ENCODE measurements at regions not wholly inside any gene's neighbourhood (a gene's known extent, or its start where the extent isn't known, plus 50 kb on each side); places are given as distances from the start of the nearest gene placed in this dataset.
A peak's percentile ranks its signal among the peaks of the same experiment; 100 is the strongest.

DNA sequence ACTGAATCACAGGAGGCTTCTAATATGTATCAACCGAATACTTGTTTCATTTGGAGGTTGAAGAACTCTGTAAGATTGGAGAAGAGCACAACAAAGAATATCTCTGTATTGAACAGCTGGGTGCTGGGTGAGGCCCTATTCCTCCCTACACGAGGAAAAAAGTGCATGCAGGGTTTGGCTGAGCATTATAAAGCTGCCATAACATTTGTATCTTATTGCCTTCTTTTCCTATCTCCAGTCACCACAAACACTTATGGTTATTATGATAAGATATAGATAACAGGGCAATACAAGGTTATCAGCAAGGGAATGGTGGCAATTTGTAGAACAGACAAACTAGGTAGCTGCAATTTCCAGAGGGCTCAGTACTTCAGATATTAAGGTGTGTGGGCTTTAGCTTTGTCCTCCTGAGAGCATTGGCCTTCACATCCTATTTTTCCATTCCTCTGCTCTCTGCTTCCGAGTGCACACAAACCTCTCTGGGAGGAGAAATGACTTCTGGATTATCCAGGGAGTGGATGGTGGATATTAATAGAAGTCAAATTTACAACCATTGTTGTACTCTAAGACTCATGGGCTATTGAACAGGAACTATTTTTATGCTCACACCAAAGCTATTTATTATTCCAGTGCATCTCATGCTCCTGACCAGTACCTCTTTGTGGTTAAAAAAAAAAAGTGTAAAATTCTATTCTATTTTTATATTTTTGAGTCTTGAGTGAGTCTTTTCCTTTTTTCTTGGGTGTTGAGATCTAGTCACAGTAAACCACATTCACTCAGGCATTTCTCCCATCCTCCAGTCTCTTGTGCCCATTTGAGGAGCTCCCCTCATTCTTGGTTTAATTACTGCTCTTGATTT is 248.4 kb downstream of the ETAA1 start:
- Mint-ChIP-seq H3K9me3 (peaks cover 8% of the 10 kb centered on the region), H3K27ac (no peak overlapping the region), H3K27me3 (peaks cover 1% of the 10 kb centered on the region), H3K36me3 (ENCODE audit: low read depth) (no peaks in the 10 kb centered on the region), H3K4me1 (ENCODE audit: low read depth) (no peaks in the 10 kb centered on the region), H3K4me3 (no peak overlapping the region)
- ChIA-PET POLR2A (no interaction called here), CTCF (no interaction called here)
- TF ChIP-seq, protein P1, sequence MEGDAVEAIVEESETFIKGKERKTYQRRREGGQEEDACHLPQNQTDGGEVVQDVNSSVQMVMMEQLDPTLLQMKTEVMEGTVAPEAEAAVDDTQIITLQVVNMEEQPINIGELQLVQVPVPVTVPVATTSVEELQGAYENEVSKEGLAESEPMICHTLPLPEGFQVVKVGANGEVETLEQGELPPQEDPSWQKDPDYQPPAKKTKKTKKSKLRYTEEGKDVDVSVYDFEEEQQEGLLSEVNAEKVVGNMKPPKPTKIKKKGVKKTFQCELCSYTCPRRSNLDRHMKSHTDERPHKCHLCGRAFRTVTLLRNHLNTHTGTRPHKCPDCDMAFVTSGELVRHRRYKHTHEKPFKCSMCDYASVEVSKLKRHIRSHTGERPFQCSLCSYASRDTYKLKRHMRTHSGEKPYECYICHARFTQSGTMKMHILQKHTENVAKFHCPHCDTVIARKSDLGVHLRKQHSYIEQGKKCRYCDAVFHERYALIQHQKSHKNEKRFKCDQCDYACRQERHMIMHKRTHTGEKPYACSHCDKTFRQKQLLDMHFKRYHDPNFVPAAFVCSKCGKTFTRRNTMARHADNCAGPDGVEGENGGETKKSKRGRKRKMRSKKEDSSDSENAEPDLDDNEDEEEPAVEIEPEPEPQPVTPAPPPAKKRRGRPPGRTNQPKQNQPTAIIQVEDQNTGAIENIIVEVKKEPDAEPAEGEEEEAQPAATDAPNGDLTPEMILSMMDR (IDR thresholded peaks at IDR 0.05) = no peak
- ATAC-seq (no peak), DNase-seq (no peak)
- intact Hi-C loops (cut with micrococcal nuclease) = no loop called here

DNA sequence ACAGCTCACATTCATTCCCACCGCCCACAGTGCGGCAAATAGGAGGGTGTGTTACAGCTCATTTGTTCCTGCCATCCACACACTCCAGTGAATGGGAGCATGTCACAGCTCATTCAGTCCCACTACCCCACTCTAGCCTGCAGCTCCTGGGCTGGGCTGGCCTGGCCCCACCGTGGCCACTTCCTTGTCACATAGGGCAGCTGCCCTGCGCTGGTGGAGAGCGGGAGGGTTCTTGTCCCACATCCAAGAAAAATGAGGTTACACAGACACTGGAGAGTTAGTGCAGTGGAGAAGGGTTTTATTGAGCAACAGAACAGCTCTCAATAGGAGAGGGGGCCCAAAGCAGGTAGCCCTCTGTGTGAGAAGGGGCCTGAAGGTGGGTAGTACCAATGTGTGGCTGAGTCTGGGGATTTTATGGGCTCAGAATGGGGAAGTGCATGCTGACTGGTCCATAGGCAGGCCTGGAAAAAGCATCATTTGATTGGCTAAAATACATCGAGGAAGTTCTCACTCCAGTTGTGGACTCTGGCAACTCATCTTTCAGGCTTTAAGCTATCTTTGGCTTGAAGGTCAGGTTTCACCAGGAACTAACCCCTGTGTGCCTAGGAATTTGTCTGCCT is 249.7 kb downstream of the ETAA1 start:
- DNase-seq = no peak
- CTCF ChIA-PET = no interaction called here

DNA sequence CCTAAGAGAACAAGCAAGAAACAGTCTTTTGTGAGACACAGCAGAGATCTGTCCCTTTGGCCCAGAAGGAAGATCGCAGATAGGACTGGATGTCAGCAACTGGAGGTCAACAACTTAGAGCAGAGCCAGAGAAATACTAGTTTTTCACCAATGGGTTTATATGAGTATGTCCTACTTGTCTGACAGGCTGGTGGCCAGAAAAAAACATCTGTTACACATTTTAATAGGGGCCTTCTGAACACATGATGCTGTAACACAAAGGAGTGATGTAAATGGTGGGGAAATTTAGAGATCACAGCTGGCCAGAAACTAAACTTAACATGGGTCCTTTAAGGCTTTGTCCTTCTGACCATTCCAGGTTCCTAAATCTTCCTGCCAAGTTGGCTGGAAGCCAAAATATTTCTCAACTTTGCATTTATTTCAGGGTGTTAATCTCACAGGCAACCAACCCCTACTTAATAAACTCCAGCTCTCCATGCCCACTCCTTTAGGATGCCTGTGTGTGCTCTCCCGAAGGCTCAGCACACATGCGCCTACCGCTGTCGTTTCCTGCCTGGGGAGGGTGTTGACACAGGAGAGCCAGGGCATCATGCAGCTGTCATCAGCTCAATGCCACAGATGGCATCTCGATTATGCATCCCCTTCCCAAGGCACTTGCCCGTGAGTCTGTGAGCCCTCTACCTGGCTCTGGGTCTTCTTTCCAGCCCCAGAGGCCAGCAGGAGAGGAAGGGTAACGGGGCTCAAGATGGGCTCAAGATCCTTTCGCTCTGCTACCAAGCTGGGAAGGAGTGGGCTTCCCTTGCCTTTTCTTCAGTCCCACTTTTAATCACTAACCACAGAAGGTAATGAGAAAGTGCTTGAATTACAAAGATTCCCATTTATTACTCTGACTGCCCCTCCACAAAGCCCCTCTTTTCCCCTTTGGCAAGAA is 252.5 kb downstream of the ETAA1 start:
- H3K4me1 Mint-ChIP-seq (ENCODE audit: low read depth) = no peaks in the 10 kb centered on the region
- H3K27ac Mint-ChIP-seq = no peak overlapping the region
- no peak for DNase-seq
- H3K9me3 Mint-ChIP-seq = peaks cover 13% of the 10 kb centered on the region
- H3K36me3 Mint-ChIP-seq (ENCODE audit: low read depth) = no peaks in the 10 kb centered on the region
- H3K4me3 Mint-ChIP-seq = no peak overlapping the region
- ChIA-PET POLR2A (no interaction called here), CTCF (no interaction called here)
- H3K27me3 Mint-ChIP-seq = peaks cover 4% of the 10 kb centered on the region
- TF ChIP-seq, protein P1 (IDR thresholded peaks at IDR 0.05) = no peak
- ATAC-seq = no peak
- intact Hi-C loops (cut with micrococcal nuclease) = no loop called here

More for the DNA sequence above, 249.7 kb downstream of the ETAA1 start:
- intact Hi-C loops (cut with micrococcal nuclease) = no loop called here
- no peak for ATAC-seq
- no peaks in the 10 kb centered on the region for H3K4me1 Mint-ChIP-seq (ENCODE audit: low read depth)
- H3K27ac Mint-ChIP-seq = no peak overlapping the region
- TF ChIP-seq, protein P1 (IDR thresholded peaks at IDR 0.05) = no peak
- peaks cover 8% of the 10 kb centered on the region for H3K9me3 Mint-ChIP-seq
- peaks cover 1% of the 10 kb centered on the region for H3K27me3 Mint-ChIP-seq
- no peak overlapping the region for H3K4me3 Mint-ChIP-seq
- no peaks in the 10 kb centered on the region for H3K36me3 Mint-ChIP-seq (ENCODE audit: low read depth)
- POLR2A ChIA-PET = no interaction called here

DNA sequence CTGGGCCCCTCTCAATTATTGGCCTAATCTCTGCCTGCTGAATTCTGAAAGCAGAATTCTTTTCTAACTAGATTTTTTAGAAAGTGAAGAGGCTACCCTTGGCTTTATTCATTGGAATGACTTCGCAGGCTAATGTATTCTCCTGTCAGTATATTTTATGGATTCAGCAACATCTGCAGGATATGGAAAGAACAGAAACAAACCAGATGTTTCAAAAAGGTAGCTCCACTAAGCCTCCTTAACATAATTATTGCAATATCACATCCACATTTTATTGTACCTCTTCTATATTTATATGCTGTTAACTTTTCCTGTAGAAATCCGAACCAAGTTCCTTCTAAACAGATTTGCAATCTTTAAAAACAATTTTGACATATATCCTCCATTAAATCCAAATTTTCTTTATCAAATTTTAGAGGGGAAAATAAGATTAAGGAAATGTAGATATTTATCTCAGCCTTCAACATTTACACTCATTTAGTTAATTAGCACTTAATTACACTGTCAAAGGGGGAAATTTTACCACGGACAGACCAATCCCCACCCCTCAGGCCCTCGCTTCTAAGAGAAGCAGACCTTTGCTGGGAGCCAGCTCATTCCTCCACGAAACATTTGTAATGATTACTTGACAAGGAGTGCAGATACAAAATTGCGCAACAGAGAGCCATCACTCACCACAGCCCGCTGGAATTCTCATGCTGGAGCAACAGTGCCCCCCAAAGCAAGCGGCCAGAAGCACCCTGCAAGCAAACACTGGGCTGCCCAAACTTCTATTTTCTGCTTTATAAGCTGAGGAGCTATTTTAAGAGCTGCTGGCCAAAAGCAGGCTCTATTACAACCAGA is 253.4 kb downstream of the ETAA1 start:
- Mint-ChIP-seq H3K27ac (no peak overlapping the region), H3K4me1 (ENCODE audit: low read depth) (no peaks in the 10 kb centered on the region), H3K9me3 (peaks cover 15% of the 10 kb centered on the region), H3K4me3 (no peak overlapping the region), H3K36me3 (ENCODE audit: low read depth) (no peaks in the 10 kb centered on the region), H3K27me3 (peaks cover 4% of the 10 kb centered on the region)
- CTCF ChIA-PET = interaction anchor here (0.7 to 1.8 kb wide), 2 partner anchors 11 to 16 kb away, joined by 3 to 5 read pairs; no protein-coding TSS in a partner anchor
- TF ChIP-seq, protein P1 (IDR thresholded peaks at IDR 0.05) = no peak
- DNase-seq (peak; percentile 18), ATAC-seq (no peak)
- intact Hi-C loops (cut with micrococcal nuclease) = no loop called here
- POLR2A ChIA-PET = no interaction called here
